HG03571 (cell line): ENCODE measurements at regions not wholly inside any gene's neighbourhood (a gene's known extent, or its start where the extent isn't known, plus 50 kb on each side); places are given as distances from the start of the nearest gene placed in this dataset.

Source experiments
- ATAC-seq: cut with Tn5 transposase; IDR thresholded peaks from one replicate; pipeline ENCODE4 v1.9.1; 2021; ENCODE audit not compliant: unreplicated experiment

DNA sequence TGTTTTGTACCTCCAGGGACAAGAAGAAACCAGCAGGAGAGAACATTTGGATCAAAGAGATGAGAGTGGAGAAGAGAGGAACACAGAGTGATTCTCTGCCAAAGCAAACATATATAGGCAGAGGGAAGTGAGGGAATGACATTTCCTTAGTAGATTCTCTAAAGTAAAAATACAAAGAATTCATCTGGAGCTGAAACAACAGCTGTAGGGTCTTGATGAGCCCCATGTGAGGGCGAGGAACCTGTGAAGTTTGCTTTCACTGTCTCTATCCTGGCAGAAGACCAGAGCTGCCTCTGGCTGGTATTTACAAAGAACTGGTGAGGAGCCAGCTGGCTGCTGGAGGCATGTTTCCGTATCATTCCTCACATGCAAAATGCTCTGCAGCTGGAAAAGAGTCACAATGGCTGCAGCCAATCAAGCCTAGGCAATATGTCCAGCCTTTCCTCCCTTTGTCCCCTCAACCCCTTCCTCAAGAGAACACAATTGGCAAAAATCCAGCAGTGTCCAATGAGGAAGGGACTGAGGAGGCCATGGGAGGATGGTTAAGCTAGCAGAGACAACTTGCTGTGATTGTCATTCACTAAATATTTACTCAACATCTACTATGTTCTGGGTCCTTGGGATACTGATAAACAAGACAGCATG, 122.5 kb downstream of the PHLDA1 start:
- ATAC-seq = no peak

- no peak for ATAC-seq
Measured at GRCh38 chr12:75905922-75906321, 125.7 kb downstream of the PHLDA1 start.

- ATAC-seq = no peak
Measured at GRCh38 chr12:75900781-75901254, 130.8 kb downstream of the PHLDA1 start.

DNA sequence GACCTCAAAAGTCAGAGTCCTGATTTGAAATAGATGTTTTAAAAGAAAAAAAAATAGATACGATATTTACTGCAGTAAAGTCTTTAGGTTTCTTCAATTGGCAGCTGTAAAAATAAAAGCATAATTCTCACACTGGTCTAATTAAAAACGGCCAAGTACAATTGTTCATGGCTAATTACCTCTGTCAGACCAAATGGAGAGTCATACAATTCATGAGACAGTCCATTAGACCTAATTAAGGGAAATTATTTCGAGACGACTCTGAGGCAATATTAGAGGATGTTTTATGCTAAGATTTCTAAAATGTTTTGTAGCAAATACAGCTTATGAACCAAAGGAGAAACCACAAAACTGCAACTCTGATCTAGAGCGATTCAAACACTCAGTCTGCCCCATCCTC, 131.3 kb downstream of the PHLDA1 start:
- ATAC-seq = no peak

DNA sequence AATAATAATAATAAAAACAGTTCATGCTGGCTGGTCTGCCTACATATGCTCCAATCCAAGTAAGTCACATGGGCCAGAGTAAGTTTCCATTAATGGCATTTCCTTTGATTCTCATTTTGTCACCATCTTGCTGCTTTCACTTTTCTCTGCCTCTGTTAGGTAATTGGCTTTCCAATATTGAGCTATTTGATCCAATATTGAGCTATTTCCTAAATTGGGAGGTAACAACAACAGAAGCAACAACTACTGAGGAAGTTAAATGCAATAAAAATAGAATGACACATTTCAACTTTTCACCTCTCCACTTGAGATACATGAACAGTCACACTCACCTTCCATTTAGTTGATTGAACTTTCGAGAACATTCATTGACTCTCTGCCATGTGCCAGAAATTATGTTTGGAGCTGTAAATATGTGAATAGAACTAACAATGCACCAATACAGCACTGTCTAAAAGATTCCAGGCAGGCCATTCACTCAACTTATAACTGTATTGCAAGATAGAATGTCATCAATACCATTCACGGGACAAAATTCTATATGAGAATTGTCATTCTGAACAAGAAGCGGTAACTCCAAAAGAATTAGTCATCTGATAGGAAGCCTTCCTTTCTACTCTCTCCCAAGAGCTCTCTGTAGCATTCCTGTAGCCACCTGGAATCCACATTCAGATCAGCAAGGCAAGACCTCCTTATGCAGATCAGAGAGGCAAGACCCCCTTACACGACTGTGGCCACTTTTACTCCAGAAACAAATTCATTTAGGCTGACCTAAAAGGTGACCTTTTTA, 136.4 kb downstream of the PHLDA1 start:
- ATAC-seq = no peak

DNA sequence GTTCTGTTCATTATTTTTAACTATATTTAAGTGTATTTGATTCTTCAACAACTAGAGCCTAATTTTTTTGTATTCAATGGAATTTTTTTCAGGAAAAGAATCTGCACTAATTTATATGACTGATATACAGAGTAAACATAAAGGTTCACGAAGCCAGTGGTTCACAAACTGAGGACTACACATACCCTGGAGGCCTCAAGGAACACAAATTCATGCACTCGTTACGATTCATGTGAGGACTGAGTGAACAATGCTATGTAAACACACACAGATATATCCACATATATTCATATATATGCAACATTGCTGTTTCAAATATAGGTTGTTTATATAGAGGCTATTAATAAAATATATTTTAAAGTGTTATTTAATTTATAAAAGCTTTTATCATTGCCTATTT, 137.8 kb downstream of the PHLDA1 start:
- no peak for ATAC-seq

- ATAC-seq = no peak
Measured at GRCh38 chr12:75892731-75893408, 138.7 kb downstream of the PHLDA1 start.

DNA sequence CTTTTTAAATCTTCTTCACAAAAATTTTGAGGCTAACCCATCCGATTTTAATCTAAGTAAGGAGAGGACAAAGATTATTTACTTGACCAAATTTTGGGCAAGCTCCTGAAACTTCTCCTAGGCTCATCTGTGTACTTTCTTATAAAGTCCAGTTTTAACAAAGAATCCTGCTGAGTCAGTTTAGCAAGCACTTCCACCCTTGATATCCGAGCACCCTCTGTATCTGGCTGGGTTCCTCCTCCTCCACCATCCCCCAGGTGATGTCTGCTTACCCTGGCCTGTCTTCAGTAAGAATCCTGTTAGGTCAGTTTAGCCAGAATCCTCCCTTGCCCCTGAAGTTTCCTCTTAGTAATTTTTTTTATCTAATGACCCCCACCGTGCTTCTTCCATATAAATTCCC, 140.5 kb downstream of the PHLDA1 start:
- no peak for ATAC-seq

DNA sequence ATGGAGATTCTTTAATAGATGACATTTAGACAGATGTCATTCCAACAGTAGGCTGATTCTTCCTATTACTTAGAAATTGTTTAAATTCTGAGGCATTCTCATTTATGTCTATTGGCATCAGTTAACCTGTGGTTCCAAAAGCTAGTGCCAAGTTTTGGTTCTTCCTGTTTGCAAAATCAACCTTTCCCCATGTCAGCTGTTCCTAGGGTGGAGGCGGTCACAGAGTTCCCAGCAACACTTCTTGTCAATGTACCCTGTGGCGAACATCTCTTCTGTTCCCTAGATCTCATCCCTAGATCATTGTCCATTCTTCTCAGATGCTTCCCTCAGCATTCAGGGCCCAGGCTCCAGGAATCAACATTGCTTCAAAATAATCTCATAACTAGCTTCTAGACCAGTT, 140.9 kb downstream of the PHLDA1 start:
- no peak for ATAC-seq

- ATAC-seq = no peak
Measured at GRCh38 chr12:75890141-75890540, 141.4 kb downstream of the PHLDA1 start.

- ATAC-seq = no peak
Measured at GRCh38 chr12:75888874-75889613, 142.5 kb downstream of the PHLDA1 start.

GRCh38 chr12:75888399-75888798, 143.2 kb downstream of the PHLDA1 start:
- no peak for ATAC-seq

DNA sequence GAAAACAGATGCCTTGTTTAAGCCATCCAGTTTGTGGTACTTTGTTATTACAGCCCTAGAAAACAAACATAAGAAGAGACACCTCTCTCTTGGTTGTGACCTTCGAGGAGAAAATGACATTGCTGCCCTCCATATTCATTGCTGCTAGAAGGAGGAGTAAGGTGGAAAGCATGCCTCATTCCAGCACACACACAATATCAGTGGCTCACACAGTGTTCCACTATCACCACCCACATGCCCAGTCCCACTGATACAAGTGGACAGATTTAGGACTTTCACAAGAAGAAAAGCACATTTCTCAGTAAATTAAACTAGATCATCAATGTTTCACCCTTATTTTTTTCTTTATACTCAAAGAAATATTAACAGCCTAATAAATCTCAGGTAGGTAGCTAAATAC, 143.6 kb downstream of the PHLDA1 start:
- ATAC-seq = no peak

GRCh38 chr12:75884465-75884985, 147.1 kb downstream of the PHLDA1 start:
- ATAC-seq = no peak

GRCh38 chr12:75883241-75883640, 148.3 kb downstream of the PHLDA1 start:
- ATAC-seq = no peak

DNA sequence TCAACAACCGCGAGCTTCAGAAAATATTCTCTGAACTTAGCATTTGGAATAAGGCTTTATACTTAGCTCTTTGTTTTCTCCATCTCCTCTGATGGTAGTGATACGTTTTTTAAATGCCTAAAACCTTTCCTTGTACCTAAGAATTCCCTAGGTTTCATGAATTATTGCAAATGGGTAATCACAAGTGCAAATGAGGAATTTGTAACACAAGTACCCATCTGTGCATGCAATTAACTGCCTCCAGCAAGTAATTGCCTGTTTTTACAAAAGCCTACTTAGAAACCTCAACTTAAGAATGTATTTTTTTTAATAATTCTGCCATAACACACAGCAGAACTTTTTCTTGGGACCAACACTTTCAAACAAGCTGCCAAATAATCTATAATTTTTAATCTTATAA, 149.2 kb downstream of the PHLDA1 start:
- no peak for ATAC-seq

GRCh38 chr12:75881920-75882319, 149.7 kb downstream of the PHLDA1 start:
- ATAC-seq = no peak

DNA sequence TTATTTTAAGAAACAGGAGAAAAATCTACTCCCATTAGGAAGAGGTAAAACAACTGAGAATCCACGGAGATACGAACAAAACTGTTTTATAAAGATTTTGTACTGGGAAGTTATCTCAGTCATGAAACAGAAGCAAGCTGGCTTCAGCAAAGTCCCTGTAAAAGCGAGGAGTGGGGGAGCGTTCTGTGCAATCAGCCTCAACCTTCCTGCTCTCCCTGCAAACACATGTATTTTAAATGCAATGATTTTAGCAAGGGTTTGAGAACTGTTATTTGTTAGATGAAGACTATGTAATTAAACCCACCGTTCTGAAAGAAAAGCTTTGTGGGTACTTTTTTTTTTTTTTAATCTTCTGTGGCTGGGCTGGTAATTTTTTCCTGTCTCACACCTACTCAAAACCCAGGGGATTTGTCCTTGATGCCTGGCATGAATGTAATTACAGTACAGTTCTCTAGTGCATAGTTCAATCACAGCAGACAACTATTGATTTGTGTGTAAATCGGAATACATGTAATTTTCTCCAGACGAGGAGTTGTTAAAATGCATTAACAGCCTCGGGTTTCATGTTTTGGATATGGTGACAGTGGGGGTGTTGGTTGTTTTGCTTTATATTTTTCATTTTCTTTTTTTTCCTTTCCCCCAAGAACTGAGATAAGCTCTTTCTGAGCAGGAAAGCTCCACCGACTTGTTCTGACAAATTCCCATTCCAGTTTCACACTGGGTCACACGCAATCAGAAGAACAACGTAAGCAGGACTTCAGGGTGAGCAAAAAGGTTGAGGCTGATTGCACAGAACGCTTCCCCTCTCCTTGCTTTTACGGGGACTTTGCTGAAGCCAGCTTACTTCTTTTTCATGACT, 153.6 kb downstream of the PHLDA1 start:
- no peak for ATAC-seq

GRCh38 chr12:75876832-75877762, 154.5 kb downstream of the PHLDA1 start:
- no peak for ATAC-seq
